A673 (cell line): ENCODE measurements at regions not wholly inside any gene's neighbourhood (a gene's known extent, or its start where the extent isn't known, plus 50 kb on each side); places are given as distances from the start of the nearest gene placed in this dataset.
"Not testable (repeated sequence)": the region's sequence is repeated elsewhere in the genome, so short reads cannot be mapped to it uniquely, and the experiment has no call there.

Experiments used
- BruUV-seq: library from RNA; stranded (reverse); fragments of 400-500 nt; replicated peaks from 2 replicates; lab custom pipeline; 2021; lab: Mats Ljungman, UMichigan
- CTCF ChIA-PET: fragments of 300-600 bp; sonication (Branson Sonifier 250); formaldehyde crosslinking; loops from one replicate; lab custom pipeline; 2022; ENCODE audit warnings: antibody characterized with exemption; lab: Charles Lee
- POLR2A ChIA-PET: fragments of 300-600 bp; sonication (Branson Sonifier 250); formaldehyde crosslinking; loops from one replicate; lab custom pipeline; 2022; ENCODE audit warnings: antibody characterized with exemption; ENCODE audit not compliant: low non-redundant PET; lab: Charles Lee
- DNase-seq: peaks from one replicate; pipeline ENCODE4 v3.0.0-alpha.2; 2015; ENCODE audit warnings: low spot score
- H3K27ac ChIP-seq: fragments of 200-600 bp; sonication (generic); 2 replicates; pipeline ENCODE4 v1.5.1; 2016; ENCODE audit warnings: mixed run types, low read depth, mild to moderate bottlenecking, mixed read lengths, antibody characterized with exemption, low read length; ENCODE audit not compliant: poor library complexity, severe bottlenecking
- H3K27me3 ChIP-seq: fragments of 200-600 bp; sonication (generic); replicated peaks from 2 replicates; pipeline ENCODE4 v1.6.1; 2017; ENCODE audit warnings: mixed run types, low read depth, mild to moderate bottlenecking, mixed read lengths, antibody characterized with exemption, low read length; ENCODE audit not compliant: insufficient read depth, poor library complexity
- H3K36me3 ChIP-seq: fragments of 200-600 bp; sonication (generic); 2 replicates; pipeline ENCODE4 v1.6.1; 2016; ENCODE audit warnings: mixed run types, mild to moderate bottlenecking, mixed read lengths, antibody characterized with exemption, low read length; ENCODE audit not compliant: insufficient read depth, poor library complexity, severe bottlenecking
- H3K4me1 ChIP-seq: fragments of 200-600 bp; sonication (generic); 2 replicates; pipeline ENCODE4 v1.6.1; 2017; ENCODE audit warnings: mixed run types, mild to moderate bottlenecking, mixed read lengths, antibody characterized with exemption, low read length; ENCODE audit not compliant: insufficient read depth, poor library complexity, severe bottlenecking
- H3K4me3 ChIP-seq: fragments of 200-600 bp; sonication (generic); 2 replicates; pipeline ENCODE4 v1.5.1; 2016; ENCODE audit warnings: low read depth, mixed run types, mild to moderate bottlenecking, mixed read lengths, low read length; ENCODE audit not compliant: poor library complexity, severe bottlenecking
- H3K9me3 ChIP-seq: fragments of 200-600 bp; sonication (generic); 2 replicates; pipeline ENCODE4 v1.6.1; 2016; ENCODE audit warnings: mixed run types, low read depth, mild to moderate bottlenecking, mixed read lengths, antibody characterized with exemption, low read length; ENCODE audit not compliant: poor library complexity, severe bottlenecking
- CTCF ChIP-seq: fragments of 300-800, 200-600 bp; sonication (generic); conservative IDR thresholded peaks from 2 replicates; pipeline ENCODE4 v1.5.1; 2017; ENCODE audit warnings: low read depth, mild to moderate bottlenecking, antibody characterized with exemption, low read length, moderate library complexity, mixed read lengths
- EZH2 ChIP-seq: fragments of 200-600 bp; sonication (generic); IDR thresholded peaks from 2 replicates; pipeline ENCODE4 v1.6.1; 2017; ENCODE audit warnings: borderline replicate concordance, low read depth, mild to moderate bottlenecking, mixed read lengths, antibody characterized with exemption, low read length; ENCODE audit not compliant: poor library complexity, severe bottlenecking
- intact Hi-C: fragments of 100-400 bp; cut with micrococcal nuclease; formaldehyde crosslinking; loops from one replicate; pipeline ENCODE4 v1.10.0; 2022; ENCODE audit not compliant: unreplicated experiment

GRCh38 chr11:38640854-38641253 is 2042.8 kb upstream of the RAG2 start:
- no peaks in the 10 kb centered on the region for H3K4me1 ChIP-seq
- H3K9me3 ChIP-seq, result peaks cover 16% of the 10 kb centered on the region
- no TSS peak for BruUV-seq
- ChIA-PET CTCF (no interaction called here), POLR2A (no interaction called here)
- no peak overlapping the region for H3K4me3 ChIP-seq
- no peak for DNase-seq
- H3K36me3 ChIP-seq, result no peaks in the 10 kb centered on the region
- H3K27ac ChIP-seq, result no peak overlapping the region
- H3K27me3 ChIP-seq, result no peaks in the 10 kb centered on the region
- intact Hi-C loops, result no loop called here
- TF ChIP-seq CTCF, result no peak
- no peak for TF ChIP-seq EZH2

DNA sequence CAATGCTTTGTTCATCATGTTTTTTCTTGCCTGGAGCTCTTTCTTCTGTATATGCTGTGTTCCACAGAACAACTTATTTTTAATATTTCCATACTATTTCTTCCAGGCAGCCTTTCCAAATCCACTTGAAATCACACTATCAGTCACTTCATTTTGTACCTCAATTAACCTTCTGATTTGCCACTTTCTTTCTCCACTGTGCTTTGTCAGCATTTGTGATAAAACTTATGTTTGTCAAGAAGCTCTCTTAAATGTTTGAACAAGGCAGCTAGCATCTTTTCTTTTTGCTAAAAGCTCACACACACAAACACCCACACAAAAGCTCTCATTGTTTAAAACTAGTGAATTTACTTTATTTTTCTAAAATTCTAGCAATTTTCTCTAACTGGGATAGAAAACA is 2014.7 kb upstream of the RAG2 start:
- POLR2A ChIA-PET, result no interaction called here
- Histone ChIP-seq H3K27ac (no peak overlapping the region), H3K4me3 (no peak overlapping the region), H3K4me1 (no peaks in the 10 kb centered on the region), H3K27me3 (no peaks in the 10 kb centered on the region), H3K36me3 (no peaks in the 10 kb centered on the region), H3K9me3 (peaks cover 11% of the 10 kb centered on the region)
- no TSS peak for BruUV-seq
- intact Hi-C loops, result no loop called here
- CTCF ChIA-PET, result no interaction called here
- no peak for TF ChIP-seq CTCF
- no peak for TF ChIP-seq EZH2
- DNase-seq, result no peak

DNA sequence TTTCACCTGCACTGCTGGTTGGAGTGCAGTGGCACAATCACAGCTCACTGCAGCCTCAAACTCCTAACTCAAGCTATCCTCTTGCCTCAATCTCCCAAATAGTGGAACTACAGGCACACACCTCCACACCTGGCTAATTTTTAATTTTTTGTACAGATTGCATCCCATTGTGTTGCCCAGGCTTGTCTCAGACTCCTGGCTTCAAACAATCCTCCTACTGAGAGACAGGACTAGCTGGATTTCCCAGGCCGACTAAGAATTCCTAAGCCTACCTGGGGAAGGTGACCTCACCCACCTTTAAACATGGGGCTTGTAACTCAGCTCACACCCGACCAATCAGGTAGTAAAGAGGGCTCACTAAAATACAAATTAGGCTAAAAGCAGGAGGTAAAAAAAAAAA is 2003.3 kb upstream of the RAG2 start:
- BruUV-seq, H3K27me3 ChIP-seq, H3K36me3 ChIP-seq, intact Hi-C loops, H3K9me3 ChIP-seq, H3K4me3 ChIP-seq, POLR2A ChIA-PET, H3K27ac ChIP-seq, CTCF ChIA-PET, DNase-seq, H3K4me1 ChIP-seq: not testable (repeated sequence)

DNA sequence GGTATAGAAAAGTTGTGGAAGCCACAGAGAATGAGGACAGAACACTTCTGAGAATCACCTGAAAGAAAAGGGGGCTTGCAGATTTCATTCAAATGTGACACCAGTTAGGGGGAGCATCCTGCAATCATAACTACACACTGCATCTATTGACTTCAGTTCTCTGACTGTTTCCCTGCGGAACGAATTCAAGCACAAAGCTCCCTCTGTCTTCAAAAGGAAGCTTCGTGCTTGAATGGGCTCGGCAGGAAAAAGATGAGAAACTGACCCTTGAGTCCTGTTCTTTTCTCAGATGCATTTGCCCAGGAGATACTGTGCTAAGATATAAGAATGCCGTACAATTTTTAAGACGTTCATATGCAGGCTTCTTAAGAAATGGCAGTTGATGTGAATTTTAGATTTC is 2000.4 kb upstream of the RAG2 start:
- BruUV-seq, result no TSS peak
- H3K4me1 ChIP-seq, result no peaks in the 10 kb centered on the region
- ChIA-PET POLR2A (no interaction called here), CTCF (no interaction called here)
- no peaks in the 10 kb centered on the region for H3K36me3 ChIP-seq
- intact Hi-C loops, result no loop called here
- H3K4me3 ChIP-seq, result no peak overlapping the region
- H3K27ac ChIP-seq, result no peak overlapping the region
- H3K27me3 ChIP-seq, result no peaks in the 10 kb centered on the region
- TF ChIP-seq CTCF (no peak), EZH2 (no peak)
- no peak for DNase-seq
- H3K9me3 ChIP-seq, result no peaks in the 10 kb centered on the region

DNA sequence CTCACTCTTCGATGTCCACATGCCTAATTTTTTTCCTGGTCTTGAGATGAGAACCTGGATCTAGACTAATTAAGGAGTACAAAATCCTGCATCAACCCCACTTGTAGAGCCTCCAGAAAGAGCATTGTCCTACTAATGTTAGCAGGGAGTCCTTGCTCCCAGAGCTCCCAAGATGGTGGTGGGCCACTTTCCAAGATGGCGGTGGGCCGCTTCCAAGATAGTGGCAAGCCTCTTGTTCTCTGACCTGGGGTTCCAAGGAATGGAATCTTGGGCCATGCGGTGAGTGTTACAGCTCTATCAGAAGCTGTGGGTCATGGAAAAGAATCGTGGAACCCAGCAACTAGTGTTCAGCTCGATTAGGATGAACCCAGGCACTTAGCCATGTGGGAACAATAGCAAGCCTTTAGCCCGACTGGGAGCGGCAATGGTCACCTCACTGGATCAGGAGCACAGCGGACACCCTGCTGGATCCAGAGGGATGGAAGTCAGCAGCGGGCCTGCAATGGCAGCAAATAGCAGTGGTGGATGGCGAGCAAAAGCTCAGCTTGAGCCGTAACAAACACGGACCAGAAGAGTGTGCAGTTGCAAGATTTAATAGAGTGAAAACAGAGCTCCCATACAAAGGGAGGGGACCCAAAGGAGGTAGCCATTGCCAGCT is 1997.5 kb upstream of the RAG2 start:
- H3K9me3 ChIP-seq, DNase-seq, BruUV-seq, H3K4me1 ChIP-seq, H3K27me3 ChIP-seq, POLR2A ChIA-PET, CTCF ChIA-PET, intact Hi-C loops, H3K4me3 ChIP-seq, H3K27ac ChIP-seq, H3K36me3 ChIP-seq: not testable (repeated sequence)
